CD14-positive monocyte (primary cell): ENCODE measurements at regions not wholly inside any gene's neighbourhood (a gene's known extent, or its start where the extent isn't known, plus 50 kb on each side); places are given as distances from the start of the nearest gene placed in this dataset.

Source experiments
- DNase-seq, 3 donors: peaks; one replicate each; pipeline ENCODE4 v3.0.0-alpha.2; 2011 to 2022
- H2AFZ ChIP-seq: 2 replicates; pipeline ENCODE4 v1.6.0; 2012; ENCODE audit warnings: mild to moderate bottlenecking, low read depth, low read length, inconsistent platforms; ENCODE audit not compliant: insufficient read depth, poor library complexity, severe bottlenecking
- H3K27ac ChIP-seq, 2 donors: 1 replicate in 1 of 2; 2 replicates in 1 of 2; pipeline ENCODE4 v1.5.1; 2012 to 2013; ENCODE audit warnings: low read length in 2 of 2, control low read depth in 1 of 2, inconsistent platforms in 1 of 2, low read depth in 1 of 2, mild to moderate bottlenecking in 1 of 2
- H3K27me3 ChIP-seq, 2 donors: one replicate each; pipeline versions ENCODE4 v1.6.0 to v1.6.1; 2011 to 2013; ENCODE audit warnings: low read length in 2 of 2; ENCODE audit not compliant: control insufficient read depth in 2 of 2, insufficient read depth in 2 of 2
- H3K36me3 ChIP-seq, 2 donors: replicated peaks in 1 of 2; 1 replicate in 1 of 2; 2 replicates in 1 of 2; pipeline versions ENCODE4 v1.5.1 to v1.6.1; 2012 to 2013; ENCODE audit warnings: low read length in 2 of 2, control low read depth in 1 of 2, inconsistent platforms in 1 of 2, mild to moderate bottlenecking in 1 of 2; ENCODE audit not compliant: insufficient read depth in 2 of 2, control insufficient read depth in 1 of 2
- H3K4me1 ChIP-seq, 2 donors: 1 replicate in 1 of 2; 2 replicates in 1 of 2; pipeline versions ENCODE4 v1.5.1 to v1.6.1; 2012 to 2013; ENCODE audit warnings: low read length in 2 of 2, control low read depth in 1 of 2, inconsistent platforms in 1 of 2, mild to moderate bottlenecking in 1 of 2, moderate library complexity in 1 of 2; ENCODE audit not compliant: insufficient read depth in 2 of 2, control insufficient read depth in 1 of 2
- H3K4me2 ChIP-seq: replicated peaks from 2 replicates; pipeline ENCODE3; 2012; ENCODE audit warnings: low read length, moderate library complexity, mild to moderate bottlenecking; ENCODE audit not compliant: poor library complexity, severe bottlenecking; ENCODE audit errors: extremely low read depth
- H3K4me3 ChIP-seq, 3 experiments: fragments of 200-600 bp in 1 of 3; sonication (generic) in 1 of 3; replicated peaks in 1 of 3; 1 replicate in 2 of 3; 2 replicates in 1 of 3; pipeline ENCODE4 v1.5.1; 2011 to 2013; ENCODE audit warnings: low read length in 3 of 3, mild to moderate bottlenecking in 3 of 3, control low read depth in 2 of 3, low read depth in 2 of 3, inconsistent platforms in 1 of 3, moderate library complexity in 1 of 3
- H3K79me2 ChIP-seq: 2 replicates; pipeline ENCODE4 v1.6.0; 2012; ENCODE audit warnings: mild to moderate bottlenecking, control low read depth, inconsistent platforms, low read length, moderate library complexity; ENCODE audit not compliant: insufficient read depth
- H3K9ac ChIP-seq: 2 replicates; pipeline ENCODE4 v1.6.0; 2017; ENCODE audit warnings: low read length, mild to moderate bottlenecking; ENCODE audit not compliant: insufficient read depth, poor library complexity, severe bottlenecking
- H3K9me3 ChIP-seq, 2 donors: replicated peaks in 1 of 2; 1 replicate in 1 of 2; 2 replicates in 1 of 2; pipeline versions ENCODE4 v1.5.1 to v1.6.1; 2012 to 2013; ENCODE audit warnings: low read length in 2 of 2, control low read depth in 1 of 2; ENCODE audit not compliant: control insufficient read depth in 1 of 2, insufficient read depth in 1 of 2
- H4K20me1 ChIP-seq: 2 replicates; pipeline ENCODE4 v1.6.0; 2012; ENCODE audit warnings: mild to moderate bottlenecking, low read length, control low read depth, moderate library complexity; ENCODE audit not compliant: insufficient read depth
- H3K27ac Mint-ChIP-seq, 7 donors: one replicate each; pipeline ENCODE4 v1.8.0; 2020; ENCODE audit warnings: mild to moderate bottlenecking in 7 of 7, mixed read lengths in 7 of 7, moderate library complexity in 6 of 7, inconsistent platforms in 2 of 7
- H3K27me3 Mint-ChIP-seq, 3 donors: one replicate each; pipeline ENCODE4 v1.8.0; 2021 to 2022; ENCODE audit warnings: low read depth in 3 of 3, mild to moderate bottlenecking in 3 of 3, mixed read lengths in 3 of 3, moderate library complexity in 3 of 3, inconsistent platforms in 1 of 3
- H3K36me3 Mint-ChIP-seq, 2 donors: one replicate each; pipeline ENCODE4 v1.8.0; 2020; ENCODE audit warnings: mixed read lengths in 2 of 2, inconsistent platforms in 1 of 2, mild to moderate bottlenecking in 1 of 2
- H3K4me1 Mint-ChIP-seq: one replicate; pipeline ENCODE4 v1.8.0; 2020; ENCODE audit warnings: mild to moderate bottlenecking, mixed read lengths
- H3K4me3 Mint-ChIP-seq, 2 donors: one replicate each; pipeline ENCODE4 v1.8.0; 2020; ENCODE audit warnings: mild to moderate bottlenecking in 2 of 2, mixed read lengths in 2 of 2, moderate library complexity in 1 of 2
- H3K9me3 Mint-ChIP-seq, 7 donors: one replicate each; pipeline ENCODE4 v1.8.0; 2020 to 2022; ENCODE audit warnings: mixed read lengths in 7 of 7, mild to moderate bottlenecking in 6 of 7, moderate library complexity in 6 of 7, inconsistent platforms in 2 of 7
- WGBS: methylation state at CpG from one replicate; pipeline ENCODE4 v1.1.5; 2013; ENCODE audit warnings: missing lambda C conversion rate; ENCODE audit not compliant: insufficient coverage; 5-methylcytosine and 5-hydroxymethylcytosine counted together
- intact Hi-C, 2 donors: fragments of 100-400 bp; cut with micrococcal nuclease; formaldehyde crosslinking; loops; one replicate each; pipeline versions ENCODE4 v1.15.0 to v1.15.1; 2023
- TF ChIP-seq, protein P1 (sequence below): fragments of 200-600 bp; IDR thresholded peaks from one replicate; pipeline ENCODE4 v1.8.0; 2022; ENCODE audit warnings: antibody characterized with exemption, mild to moderate bottlenecking

- no peak overlapping the region for H3K27ac Mint-ChIP-seq
- Histone ChIP-seq H3K9me3 (no peaks in the 10 kb centered on the region), H3K79me2 (no peaks in the 10 kb centered on the region), H3K36me3 (no peaks in the 10 kb centered on the region), H3K4me1 (no peaks in the 10 kb centered on the region), H3K4me3 (no peak overlapping the region), H3K27me3 (no peaks in the 10 kb centered on the region), H4K20me1 (no peaks in the 10 kb centered on the region), H3K9ac (no peak overlapping the region), H3K4me2 (no peak overlapping the region), H2AFZ (no peak overlapping the region), H3K27ac (no peak overlapping the region)
- TF ChIP-seq, protein P1, sequence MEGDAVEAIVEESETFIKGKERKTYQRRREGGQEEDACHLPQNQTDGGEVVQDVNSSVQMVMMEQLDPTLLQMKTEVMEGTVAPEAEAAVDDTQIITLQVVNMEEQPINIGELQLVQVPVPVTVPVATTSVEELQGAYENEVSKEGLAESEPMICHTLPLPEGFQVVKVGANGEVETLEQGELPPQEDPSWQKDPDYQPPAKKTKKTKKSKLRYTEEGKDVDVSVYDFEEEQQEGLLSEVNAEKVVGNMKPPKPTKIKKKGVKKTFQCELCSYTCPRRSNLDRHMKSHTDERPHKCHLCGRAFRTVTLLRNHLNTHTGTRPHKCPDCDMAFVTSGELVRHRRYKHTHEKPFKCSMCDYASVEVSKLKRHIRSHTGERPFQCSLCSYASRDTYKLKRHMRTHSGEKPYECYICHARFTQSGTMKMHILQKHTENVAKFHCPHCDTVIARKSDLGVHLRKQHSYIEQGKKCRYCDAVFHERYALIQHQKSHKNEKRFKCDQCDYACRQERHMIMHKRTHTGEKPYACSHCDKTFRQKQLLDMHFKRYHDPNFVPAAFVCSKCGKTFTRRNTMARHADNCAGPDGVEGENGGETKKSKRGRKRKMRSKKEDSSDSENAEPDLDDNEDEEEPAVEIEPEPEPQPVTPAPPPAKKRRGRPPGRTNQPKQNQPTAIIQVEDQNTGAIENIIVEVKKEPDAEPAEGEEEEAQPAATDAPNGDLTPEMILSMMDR, result no peak
- peaks cover 0 to 9% (median 2%) of the 10 kb centered on the region in 7 donors for H3K9me3 Mint-ChIP-seq
- intact Hi-C loops, result no loop called here
- DNase-seq, result no peak
- no peaks in the 10 kb centered on the region for H3K36me3 Mint-ChIP-seq
- no peaks in the 10 kb centered on the region for H3K4me1 Mint-ChIP-seq
- no peak overlapping the region for H3K4me3 Mint-ChIP-seq
- WGBS, result 45% methylated on average over 2 of the region's 6 CpGs
- no peaks in the 10 kb centered on the region for H3K27me3 Mint-ChIP-seq
Observed at GRCh38 chr2:14140009-14140550, 492.4 kb upstream of the LRATD1 start.

GRCh38 chr2:14143435-14143834 lies 489.1 kb upstream of the LRATD1 start:
- H4K20me1 ChIP-seq, result no peaks in the 10 kb centered on the region

More at GRCh38 chr2:14143435-14143834, 489.1 kb upstream of the LRATD1 start:
- no peaks in the 10 kb centered on the region for H3K36me3 ChIP-seq
- no peak overlapping the region for H3K4me2 ChIP-seq
- H3K4me1 Mint-ChIP-seq, result no peaks in the 10 kb centered on the region
- H3K4me1 ChIP-seq, result no peaks in the 10 kb centered on the region
- H3K9me3 ChIP-seq, result no peaks in the 10 kb centered on the region
- H3K27ac ChIP-seq, result no peak overlapping the region
- TF ChIP-seq, protein P1, result no peak
- intact Hi-C loops, result no loop called here
- no peak overlapping the region for H2AFZ ChIP-seq
- H3K27me3 ChIP-seq, result no peaks in the 10 kb centered on the region
- H3K36me3 Mint-ChIP-seq, result no peaks in the 10 kb centered on the region
- DNase-seq, result no peak
- H3K4me3 ChIP-seq, result no peak overlapping the region
- peaks cover 0 to 7% (median 0%) of the 10 kb centered on the region in 7 donors for H3K9me3 Mint-ChIP-seq
- no peak overlapping the region for H3K9ac ChIP-seq
- no peak overlapping the region for H3K4me3 Mint-ChIP-seq
- H3K79me2 ChIP-seq, result no peaks in the 10 kb centered on the region
- no peaks in the 10 kb centered on the region for H3K27me3 Mint-ChIP-seq
- H3K27ac Mint-ChIP-seq, result no peak overlapping the region
